Peyer's patch (tissue), 4 donors: ENCODE measurements at regions not wholly inside any gene's neighbourhood (a gene's known extent, or its start where the extent isn't known, plus 50 kb on each side); places are given as distances from the start of the nearest gene placed in this dataset.

Experiments
- CTCF ChIP-seq, 6 experiments: fragments of 450-650 bp in 4 of 6; fragments of 200-600 bp in 2 of 6; sonication (generic) in 1 of 6; IDR thresholded peaks; one replicate each; pipeline ENCODE4 v1.5.1; 2017 to 2019; ENCODE audit warnings: antibody characterized with exemption in 6 of 6, mild to moderate bottlenecking in 3 of 6, moderate library complexity in 1 of 6
- POLR2A ChIP-seq, 2 donors: fragments of 450-650 bp; IDR thresholded peaks; one replicate each; pipeline ENCODE4 v1.5.1; 2017; ENCODE audit warnings: antibody characterized with exemption in 2 of 2, mild to moderate bottlenecking in 2 of 2, moderate library complexity in 2 of 2

GRCh38 chrX:69101683-69102251, 63.5 kb downstream of the PJA1 start:
- TF ChIP-seq POLR2A (IDR thresholded peaks at IDR 0.05) (no peak), CTCF (IDR thresholded peaks at IDR 0.05) (no peak)
